Lung (tissue), 11 donors: ENCODE measurements at regions not wholly inside any gene's neighbourhood (a gene's known extent, or its start where the extent isn't known, plus 50 kb on each side); places are given as distances from the start of the nearest gene placed in this dataset.

Experiments used
- ATAC-seq: fragments of 200-7000 bp; cut with Tn5 transposase; one replicate; pipeline ENCODE4 v1.9.1; 2020; ENCODE audit warnings: moderate number of reproducible peaks; ENCODE audit not compliant: insufficient read depth, low FRiP score
- DNase-seq, 3 donors: peaks; one replicate each; pipeline ENCODE4 v3.0.0-alpha.2; 2013 to 2017
- H3K27ac ChIP-seq, 2 donors: one replicate each; pipeline ENCODE4 v1.5.1; 2013; ENCODE audit warnings: mild to moderate bottlenecking in 2 of 2, moderate library complexity in 2 of 2, control low read depth in 1 of 2, inconsistent platforms in 1 of 2, low read depth in 1 of 2, low read length in 1 of 2
- H3K27me3 ChIP-seq, 3 donors: one replicate each; pipeline ENCODE4 v1.5.1; 2013; ENCODE audit warnings: low read length in 2 of 3; ENCODE audit not compliant: control insufficient read depth in 3 of 3, insufficient read depth in 3 of 3
- H3K36me3 ChIP-seq, 4 donors: one replicate each; pipeline ENCODE4 v1.5.1; 2013; ENCODE audit warnings: low read length in 4 of 4, mild to moderate bottlenecking in 1 of 4, moderate library complexity in 1 of 4; ENCODE audit not compliant: control insufficient read depth in 4 of 4, insufficient read depth in 4 of 4
- H3K4me1 ChIP-seq, 5 donors: one replicate each; pipeline ENCODE4 v1.5.1; 2013; ENCODE audit warnings: low read length in 5 of 5, mild to moderate bottlenecking in 2 of 5, moderate library complexity in 1 of 5; ENCODE audit not compliant: control insufficient read depth in 5 of 5, insufficient read depth in 5 of 5
- H3K4me3 ChIP-seq: one replicate; pipeline ENCODE4 v1.5.1; 2013; ENCODE audit warnings: mild to moderate bottlenecking, control low read depth, moderate library complexity
- H3K9ac ChIP-seq, 2 donors: one replicate each; pipeline ENCODE4 v1.5.1; 2013; ENCODE audit warnings: low read length in 2 of 2, control low read depth in 1 of 2; ENCODE audit not compliant: insufficient read depth in 1 of 2
- H3K9me3 ChIP-seq, 4 donors: one replicate each; pipeline ENCODE4 v1.5.1; 2013; ENCODE audit warnings: low read length in 3 of 4, mild to moderate bottlenecking in 1 of 4, moderate library complexity in 1 of 4; ENCODE audit not compliant: control insufficient read depth in 4 of 4, insufficient read depth in 3 of 4
- CTCF ChIP-seq: IDR thresholded peaks from 2 replicates; pipeline ENCODE4 v1.5.1; 2012; ENCODE audit warnings: mild to moderate bottlenecking; ENCODE audit errors: control extremely low read depth, extremely low read depth
- WGBS, 2 donors: extraction: QIAGEN DNeasy Blood & Tissue Kit; methylation state at CpG; one replicate each; pipeline ENCODE4 v1.1.7; 2013; 5-methylcytosine and 5-hydroxymethylcytosine counted together
- donor health status: control.
- donor health status: control.
- donor health status: Bipolar disorder and iron deficiency.
- donor health status: healthy.
- donor health status: DM: yes; HTN: yes; CAD: no.

- 47 to 69% methylated on average over 3 of the region's 3 CpGs for WGBS, 2 donors
- no peak overlapping the region for H3K27ac ChIP-seq
- no peak for ATAC-seq
- peaks cover 0 to 2% (median 0%) of the 10 kb centered on the region in 5 donors for H3K4me1 ChIP-seq
- no peaks in the 10 kb centered on the region for H3K9me3 ChIP-seq
- H3K27me3 ChIP-seq, result no peaks in the 10 kb centered on the region
- no peak for TF ChIP-seq CTCF
- no peaks in the 10 kb centered on the region for H3K36me3 ChIP-seq
- peak in 1 of 3 donors; percentile 16 for DNase-seq
- no peak overlapping the region for H3K9ac ChIP-seq
- H3K4me3 ChIP-seq, result no peak overlapping the region
These were observed 108.3 kb upstream of the RXFP2 start for GRCh38 chr13:31631071-31631470.

GRCh38 chr13:31631746-31632145 lies 107.6 kb upstream of the RXFP2 start:
- H3K4me3 ChIP-seq, result no peak overlapping the region
- TF ChIP-seq CTCF, result no peak
- no peak overlapping the region for H3K9ac ChIP-seq
- DNase-seq (peak in 2 of 3 donors; percentile 66 to 71), ATAC-seq (no peak)
- H3K27ac ChIP-seq, result no peak overlapping the region
- peaks cover 0 to 2% (median 0%) of the 10 kb centered on the region in 5 donors for H3K4me1 ChIP-seq
- no peaks in the 10 kb centered on the region for H3K36me3 ChIP-seq
- H3K9me3 ChIP-seq, result no peaks in the 10 kb centered on the region
- H3K27me3 ChIP-seq, result no peaks in the 10 kb centered on the region

- 74 to 95% methylated on average over 1 of the region's 1 CpG for WGBS, 2 donors
- no peak for TF ChIP-seq CTCF
- Histone ChIP-seq H3K27me3 (no peaks in the 10 kb centered on the region), H3K36me3 (no peaks in the 10 kb centered on the region), H3K4me3 (no peak overlapping the region), H3K4me1 (no peaks in the 10 kb centered on the region), H3K9me3 (no peaks in the 10 kb centered on the region), H3K27ac (no peak overlapping the region), H3K9ac (no peak overlapping the region)
- ATAC-seq, result no peak
- DNase-seq, result no peak
These were observed 100.7 kb upstream of the RXFP2 start for GRCh38 chr13:31638577-31638976.

- TF ChIP-seq CTCF, result no peak
- ATAC-seq (no peak), DNase-seq (no peak)
- Histone ChIP-seq H3K4me1 (no peaks in the 10 kb centered on the region), H3K27me3 (no peaks in the 10 kb centered on the region), H3K4me3 (no peak overlapping the region), H3K27ac (no peak overlapping the region), H3K36me3 (no peaks in the 10 kb centered on the region), H3K9ac (no peak overlapping the region), H3K9me3 (no peaks in the 10 kb centered on the region)
- 73 to 80% methylated on average over 5 of the region's 5 CpGs for WGBS, 2 donors
These were observed 99.7 kb upstream of the RXFP2 start for GRCh38 chr13:31639443-31640163.
